GM12878 (cell line): ENCODE measurements at regions not wholly inside any gene's neighbourhood (a gene's known extent, or its start where the extent isn't known, plus 50 kb on each side); places are given as distances from the start of the nearest gene placed in this dataset.
"Not testable (repeated sequence)": the region's sequence is repeated elsewhere in the genome, so short reads cannot be mapped to it uniquely, and the experiment has no call there.

Source experiments
- ATAC-seq: fragments of 200-7000 bp; cut with Tn5 transposase; 3 replicates; pipeline ENCODE4 v1.9.1; 2020; ENCODE audit warnings: mild to moderate bottlenecking, moderate library complexity
- BruUV-seq: library from RNA; stranded (reverse); fragments of 400-500 nt; replicated peaks from 2 replicates; lab custom pipeline; 2021; lab: Mats Ljungman, UMichigan
- CTCF ChIA-PET: fragments of 300-600 bp; sonication (Branson Sonifier 250); formaldehyde crosslinking; extraction: SDS; loops from one replicate; lab custom pipeline; 2021; ENCODE audit warnings: inconsistent platforms; lab: Yijun Ruan, JAX
- POLR2A ChIA-PET: fragments of 350-600 bp; formaldehyde crosslinking; extraction: SDS; loops from one replicate; lab custom pipeline; 2021; ENCODE audit warnings: inconsistent platforms; lab: Charles Lee
- RAD21 ChIA-PET: fragments of 300-600 bp; sonication (Branson Sonifier 250); formaldehyde crosslinking; loops from one replicate; lab custom pipeline; 2023; ENCODE audit warnings: antibody characterized with exemption; ENCODE audit not compliant: unreplicated experiment; lab: Charles Lee
- SMC1A ChIA-PET: fragments of 300-600 bp; sonication (Branson Sonifier 250); formaldehyde crosslinking; loops from one replicate; lab custom pipeline; 2023; ENCODE audit not compliant: unreplicated experiment, uncharacterized antibody; lab: Charles Lee
- DNase-seq: peaks from one replicate; pipeline ENCODE4 v3.0.0-alpha.2; 2011; ENCODE audit warnings: low read depth, low spot score
- FAIRE-seq: peaks from 3 replicates; lab custom pipeline; 2011; peaks lifted over from hg19 to GRCh38; lab: Jason Lieb, UNC
- H2AFZ ChIP-seq: 2 replicates; pipeline ENCODE4 v1.6.0; 2011; ENCODE audit warnings: low read depth, low read length, control low read depth; ENCODE audit not compliant: control insufficient read depth
- H3K27ac ChIP-seq: 2 replicates; pipeline ENCODE4 v1.5.1; 2011; ENCODE audit warnings: control low read depth; ENCODE audit not compliant: control insufficient read depth, insufficient read depth
- H3K27me3 ChIP-seq, 2 experiments: replicated peaks in 1 of 2; 2 replicates each; pipeline versions ENCODE4 v1.6.0 to v1.6.1; 2011; ENCODE audit warnings: low read length in 1 of 2; ENCODE audit not compliant: control insufficient read depth in 2 of 2, insufficient read depth in 2 of 2
- H3K36me3 ChIP-seq, 2 experiments: 2 replicates each; pipeline ENCODE4 v1.5.1; 2011; ENCODE audit warnings: low read length in 1 of 2; ENCODE audit not compliant: control insufficient read depth in 2 of 2, insufficient read depth in 2 of 2
- H3K4me1 ChIP-seq: 2 replicates; pipeline ENCODE4 v1.6.1; 2011; ENCODE audit warnings: mild to moderate bottlenecking, low read length, moderate library complexity, mixed read lengths; ENCODE audit not compliant: control insufficient read depth, insufficient read depth
- H3K4me2 ChIP-seq: 2 replicates; pipeline ENCODE4 v1.6.0; 2011; ENCODE audit warnings: control low read depth; ENCODE audit not compliant: control insufficient read depth, insufficient read depth
- H3K4me3 ChIP-seq: fragments of 200-600 bp; sonication (generic); 2 replicates; pipeline ENCODE4 v1.5.1; 2016
- H3K79me2 ChIP-seq: 2 replicates; pipeline ENCODE4 v1.6.0; 2011; ENCODE audit warnings: low read length; ENCODE audit not compliant: control insufficient read depth, insufficient read depth
- H3K9ac ChIP-seq: 2 replicates; pipeline ENCODE4 v1.8.0; 2011; ENCODE audit warnings: low read length, control low read depth, mixed read lengths; ENCODE audit not compliant: control insufficient read depth, insufficient read depth
- H3K9me3 ChIP-seq: replicated peaks from 3 replicates; pipeline ENCODE4 v1.5.1; 2011; ENCODE audit warnings: mild to moderate bottlenecking, low read length; ENCODE audit not compliant: control insufficient read depth, insufficient read depth
- H4K20me1 ChIP-seq: 2 replicates; pipeline ENCODE4 v1.6.0; 2011; ENCODE audit not compliant: control insufficient read depth, insufficient read depth
- ATF2 ChIP-seq: IDR thresholded peaks from 2 replicates; pipeline ENCODE4 v1.6.1; 2012; ENCODE audit warnings: low read length, inconsistent platforms
- ATF7 ChIP-seq: fragments of 450-650 bp; IDR thresholded peaks from 2 replicates; pipeline ENCODE4 v1.6.1; 2016; ENCODE audit warnings: low read depth, mild to moderate bottlenecking
- BCL11A ChIP-seq: IDR thresholded peaks from 2 replicates; pipeline ENCODE4 v1.6.1; 2011; ENCODE audit warnings: low read depth, low read length
- BMI1 ChIP-seq: fragments of 450-650 bp; IDR thresholded peaks from 2 replicates; pipeline ENCODE4 v1.6.1; 2016; ENCODE audit warnings: mild to moderate bottlenecking, moderate library complexity, borderline replicate concordance
- CREM ChIP-seq: IDR thresholded peaks from 2 replicates; pipeline ENCODE4 v1.6.1; 2014; ENCODE audit warnings: antibody characterized with exemption, low read depth
- JUND ChIP-seq: IDR thresholded peaks from 2 replicates; pipeline ENCODE4 v1.6.1; 2012; ENCODE audit warnings: low read depth, mild to moderate bottlenecking, low read length, improper control_type of control experiment, moderate library complexity
- PAX8 ChIP-seq: fragments of 450-650 bp; IDR thresholded peaks from 2 replicates; pipeline ENCODE4 v1.6.1; 2017; ENCODE audit warnings: mild to moderate bottlenecking, moderate library complexity
- PML ChIP-seq: IDR thresholded peaks from 2 replicates; pipeline ENCODE4 v1.6.1; 2012; ENCODE audit warnings: low read length, inconsistent platforms
- RAD21 ChIP-seq: IDR thresholded peaks from 2 replicates; pipeline ENCODE4 v1.6.1; 2011; ENCODE audit warnings: mild to moderate bottlenecking, low read depth, low read length, moderate library complexity; ENCODE audit not compliant: insufficient read depth
- RUNX3 ChIP-seq: IDR thresholded peaks from 2 replicates; pipeline ENCODE4 v1.6.1; 2012; ENCODE audit warnings: low read length, inconsistent platforms
- SIN3A ChIP-seq: IDR thresholded peaks from 2 replicates; pipeline ENCODE4 v1.6.1; 2012; ENCODE audit warnings: low read depth, low read length, improper control_type of control experiment
- STAT1 ChIP-seq: fragments of 450-650 bp; conservative IDR thresholded peaks from 2 replicates; pipeline ENCODE4 v1.6.1; 2014; ENCODE audit warnings: antibody characterized with exemption, mild to moderate bottlenecking
- STAT3 ChIP-seq: IDR thresholded peaks from 2 replicates; pipeline ENCODE4 v1.6.1; 2011; ENCODE audit warnings: low read depth, low read length, improper control_type of control experiment
- TARDBP ChIP-seq: IDR thresholded peaks from 2 replicates; pipeline ENCODE4 v1.6.1; 2016; ENCODE audit warnings: borderline replicate concordance
- ZBED1 ChIP-seq: IDR thresholded peaks from 2 replicates; pipeline ENCODE4 v1.6.1; 2016; ENCODE audit warnings: borderline replicate concordance
- ZNF207 ChIP-seq: fragments of 450-650 bp; IDR thresholded peaks from 2 replicates; pipeline ENCODE4 v1.6.1; 2014; ENCODE audit warnings: antibody characterized with exemption, mild to moderate bottlenecking, borderline replicate concordance
- WGBS: methylation state at CpG from one replicate; pipeline ENCODE4 v1.1.6; 2016; ENCODE audit warnings: low lambda C conversion rate; ENCODE audit not compliant: insufficient replicate concordance, insufficient coverage; ENCODE audit errors: missing lambda C conversion rate; 5-methylcytosine and 5-hydroxymethylcytosine counted together
- in situ Hi-C: fragments of 300-500 bp; cut with MboI; formaldehyde crosslinking; loops from 9 replicates; pipeline ENCODE4 v1.14.3; 2018; ENCODE audit warnings: mixed read lengths
- intact Hi-C: fragments of 100-400 bp; cut with micrococcal nuclease; formaldehyde crosslinking; loops from one replicate; pipeline ENCODE4 v1.14.2; 2022; ENCODE audit not compliant: unreplicated experiment
- TF ChIP-seq, protein P1 (sequence below): fragments of 450-650 bp; IDR thresholded peaks from 2 replicates; pipeline ENCODE4 v1.6.1; 2017; ENCODE audit warnings: mild to moderate bottlenecking, low read depth, inconsistent platforms; ENCODE audit not compliant: poor library complexity, severe bottlenecking

DNA sequence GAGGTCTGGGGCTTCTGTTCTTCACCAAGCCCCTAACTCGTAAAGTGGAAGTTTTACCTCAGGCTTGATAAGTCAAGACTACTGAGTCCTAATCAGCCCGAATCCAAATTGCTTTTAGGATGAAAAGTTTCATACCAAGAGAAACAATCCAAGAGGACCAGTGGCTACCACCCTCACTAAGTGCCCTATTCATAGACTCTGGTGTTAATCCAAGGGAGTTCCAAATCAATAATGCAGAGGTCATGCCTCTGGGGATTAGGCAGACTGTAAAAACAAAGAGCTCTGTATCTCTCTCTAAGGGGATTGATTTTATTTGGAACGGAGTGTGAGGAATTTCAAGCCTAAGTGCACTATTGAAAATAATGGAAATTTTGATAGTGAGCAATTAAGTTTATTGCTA, 76.3 kb upstream of the LMNTD1 start:
- H3K79me2 ChIP-seq, result no peaks in the 10 kb centered on the region
- in situ Hi-C loops (no loop called here), intact Hi-C loops (no loop called here)
- H3K27me3 ChIP-seq, result no peaks in the 10 kb centered on the region
- no peak overlapping the region for H3K9ac ChIP-seq
- H2AFZ ChIP-seq, result no peak overlapping the region
- H4K20me1 ChIP-seq, result no peaks in the 10 kb centered on the region
- POLR2A ChIA-PET, result no interaction called here
- no peaks in the 10 kb centered on the region for H3K36me3 ChIP-seq
- no peak overlapping the region for H3K4me2 ChIP-seq
- RAD21 ChIA-PET, result no interaction called here
- WGBS, result 27% methylated on average over 3 of the region's 3 CpGs
- TF ChIP-seq BMI1 (no peak), SIN3A (no peak), STAT3 (no peak), RAD21 (no peak), ATF2 (no peak), STAT1 (no peak), TARDBP (no peak), ATF7 (no peak), BCL11A (no peak), PML (no peak), RUNX3 (no peak), PAX8 (no peak), CREM (no peak), ZBED1 (no peak), JUND (no peak), ZNF207 (no peak)
- TF ChIP-seq, protein P1, sequence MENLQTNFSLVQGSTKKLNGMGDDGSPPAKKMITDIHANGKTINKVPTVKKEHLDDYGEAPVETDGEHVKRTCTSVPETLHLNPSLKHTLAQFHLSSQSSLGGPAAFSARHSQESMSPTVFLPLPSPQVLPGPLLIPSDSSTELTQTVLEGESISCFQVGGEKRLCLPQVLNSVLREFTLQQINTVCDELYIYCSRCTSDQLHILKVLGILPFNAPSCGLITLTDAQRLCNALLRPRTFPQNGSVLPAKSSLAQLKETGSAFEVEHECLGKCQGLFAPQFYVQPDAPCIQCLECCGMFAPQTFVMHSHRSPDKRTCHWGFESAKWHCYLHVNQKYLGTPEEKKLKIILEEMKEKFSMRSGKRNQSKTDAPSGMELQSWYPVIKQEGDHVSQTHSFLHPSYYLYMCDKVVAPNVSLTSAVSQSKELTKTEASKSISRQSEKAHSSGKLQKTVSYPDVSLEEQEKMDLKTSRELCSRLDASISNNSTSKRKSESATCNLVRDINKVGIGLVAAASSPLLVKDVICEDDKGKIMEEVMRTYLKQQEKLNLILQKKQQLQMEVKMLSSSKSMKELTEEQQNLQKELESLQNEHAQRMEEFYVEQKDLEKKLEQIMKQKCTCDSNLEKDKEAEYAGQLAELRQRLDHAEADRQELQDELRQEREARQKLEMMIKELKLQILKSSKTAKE, result no peak
- no peak for DNase-seq
- H3K4me3 ChIP-seq, result no peak overlapping the region
- no peak overlapping the region for H3K27ac ChIP-seq
- H3K9me3 ChIP-seq, result no peaks in the 10 kb centered on the region
- no peak for ATAC-seq
- no peak for FAIRE-seq
- BruUV-seq, result no TSS peak
- CTCF ChIA-PET, result no interaction called here
- SMC1A ChIA-PET, result no interaction called here
- H3K4me1 ChIP-seq, result no peaks in the 10 kb centered on the region

DNA sequence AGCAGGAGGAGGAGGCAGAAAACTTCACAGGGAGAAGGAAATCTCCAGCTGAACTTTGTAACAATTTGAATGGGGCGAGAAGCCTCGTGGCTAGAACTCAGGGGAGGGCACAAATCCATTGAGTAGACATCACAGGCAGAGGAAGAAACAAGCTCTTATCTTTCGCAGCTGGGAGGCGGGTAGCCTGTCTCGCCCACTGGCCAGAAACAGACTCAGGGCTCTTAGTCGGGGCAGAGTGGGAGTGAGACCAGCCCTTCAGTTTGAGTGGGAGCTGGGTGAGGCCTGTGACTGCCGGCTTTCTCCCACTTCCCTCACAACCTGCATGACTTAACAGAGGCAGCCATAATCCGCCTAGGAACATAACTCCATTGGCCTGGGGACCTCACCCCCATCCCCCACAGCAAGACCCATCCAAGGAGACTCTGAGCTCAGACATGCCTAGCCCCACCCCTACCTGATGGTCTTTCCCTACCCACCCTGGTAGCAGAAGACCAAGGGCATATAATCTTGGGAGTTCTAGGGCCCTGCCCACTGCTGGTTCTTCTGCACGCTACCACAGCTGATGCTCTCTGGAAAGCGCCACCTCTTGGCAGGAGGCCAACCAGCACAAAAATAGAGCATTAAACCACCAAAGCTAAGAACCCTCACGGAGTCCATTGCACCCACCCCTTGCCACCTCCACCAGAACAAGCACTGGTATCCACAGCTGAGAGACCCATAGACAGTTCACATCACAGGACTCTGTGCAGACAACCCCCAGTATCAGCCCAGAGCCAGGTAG, 77.8 kb upstream of the LMNTD1 start:
- H3K9ac ChIP-seq, H3K4me1 ChIP-seq, intact Hi-C loops, H3K9me3 ChIP-seq, ATAC-seq, H4K20me1 ChIP-seq, in situ Hi-C loops, H3K36me3 ChIP-seq, SMC1A ChIA-PET, FAIRE-seq, H3K79me2 ChIP-seq, H2AFZ ChIP-seq, RAD21 ChIA-PET, H3K4me3 ChIP-seq, H3K4me2 ChIP-seq, POLR2A ChIA-PET, BruUV-seq, DNase-seq, H3K27ac ChIP-seq, H3K27me3 ChIP-seq: not testable (repeated sequence)
- CTCF ChIA-PET, result interaction anchor here (0.6 kb wide), 1 partner anchor 126 kb away, joined by 3 read pairs; no protein-coding TSS in a partner anchor
- 42% methylated on average over 11 of the region's 11 CpGs for WGBS
